Hepatocyte (in vitro differentiated cells): ENCODE measurements at regions not wholly inside any gene's neighbourhood (a gene's known extent, or its start where the extent isn't known, plus 50 kb on each side); places are given as distances from the start of the nearest gene placed in this dataset.

ENCODE experiments used
- CTCF ChIP-seq: fragments of 200-600 bp; sonication (generic); IDR thresholded peaks from 2 replicates; pipeline ENCODE4 v1.5.1; 2016; ENCODE audit warnings: antibody characterized with exemption, mild to moderate bottlenecking; ENCODE audit not compliant: poor library complexity
- EZH2 ChIP-seq: fragments of 200-600 bp; sonication (generic); IDR thresholded peaks from 2 replicates; pipeline ENCODE4 v1.6.1; 2016; ENCODE audit warnings: antibody characterized with exemption, mild to moderate bottlenecking, borderline replicate concordance
- EZH2phosphoT487 ChIP-seq: fragments of 200-600 bp; sonication (generic); IDR thresholded peaks from one replicate; pipeline ENCODE4 v1.6.1; 2018; ENCODE audit warnings: antibody characterized with exemption, mild to moderate bottlenecking, low read depth, moderate library complexity; ENCODE audit not compliant: unreplicated experiment, severe bottlenecking

GRCh38 chr18:22700920-22701319 lies 232.2 kb upstream of the RBBP8 start:
- TF ChIP-seq CTCF = no peak
- TF ChIP-seq EZH2phosphoT487 = no peak
- TF ChIP-seq EZH2 = no peak
